HCT116 (cell line): ENCODE measurements at regions not wholly inside any gene's neighbourhood (a gene's known extent, or its start where the extent isn't known, plus 50 kb on each side); places are given as distances from the start of the nearest gene placed in this dataset.

ENCODE experiments used
- EZH2 ChIP-seq: fragments of 200-600 bp; sonication (generic); IDR thresholded peaks from 2 replicates; pipeline ENCODE4 v1.6.1; 2017; ENCODE audit warnings: antibody characterized with exemption, mixed run types
- FOSL1 ChIP-seq: IDR thresholded peaks from 2 replicates; pipeline ENCODE4 v1.6.1; 2012; ENCODE audit warnings: low read depth
- JUND ChIP-seq: IDR thresholded peaks from 2 replicates; pipeline ENCODE4 v1.6.1; 2012
- POLR2A ChIP-seq: IDR thresholded peaks from 2 replicates; pipeline ENCODE4 v1.7.0; 2011; ENCODE audit warnings: borderline replicate concordance; ENCODE audit not compliant: insufficient read depth, insufficient read length; ENCODE audit errors: extremely low read depth
- POLR2AphosphoS5 ChIP-seq: IDR thresholded peaks from 2 replicates; pipeline ENCODE4 v1.6.1; 2011; ENCODE audit warnings: mild to moderate bottlenecking, low read depth, low read length, moderate library complexity
- RAD21 ChIP-seq: IDR thresholded peaks from 2 replicates; pipeline ENCODE4 v1.6.1; 2012; ENCODE audit warnings: low read depth, mild to moderate bottlenecking
- ZNF274 ChIP-seq: fragments of 200-500 bp; sonication (Bioruptor generic); IDR thresholded peaks from 2 replicates; pipeline ENCODE4 v1.6.1; 2014; ENCODE audit warnings: mild to moderate bottlenecking, low read depth, low read length, inconsistent platforms
- TF ChIP-seq, protein P1 (sequence below): IDR thresholded peaks from 2 replicates; pipeline ENCODE4 v1.6.1; 2012; ENCODE audit warnings: low read depth
- TF ChIP-seq, protein P2 (sequence below), 3 experiments: fragments of 200-600 bp in 1 of 3; sonication (generic) in 1 of 3; IDR thresholded peaks in 2 of 3; conservative IDR thresholded peaks in 1 of 3; 2 replicates each; pipeline ENCODE4 v1.5.1; 2012 to 2017; ENCODE audit warnings: low read depth in 2 of 3, low read length in 2 of 3, antibody characterized with exemption in 1 of 3, borderline replicate concordance in 1 of 3, control low read depth in 1 of 3, mild to moderate bottlenecking in 1 of 3, mixed read lengths in 1 of 3, mixed run types in 1 of 3, moderate library complexity in 1 of 3; ENCODE audit not compliant: insufficient read depth in 1 of 3
- TF ChIP-seq, protein P3 (sequence below): IDR thresholded peaks from 2 replicates; pipeline ENCODE4 v1.6.1; 2012

DNA sequence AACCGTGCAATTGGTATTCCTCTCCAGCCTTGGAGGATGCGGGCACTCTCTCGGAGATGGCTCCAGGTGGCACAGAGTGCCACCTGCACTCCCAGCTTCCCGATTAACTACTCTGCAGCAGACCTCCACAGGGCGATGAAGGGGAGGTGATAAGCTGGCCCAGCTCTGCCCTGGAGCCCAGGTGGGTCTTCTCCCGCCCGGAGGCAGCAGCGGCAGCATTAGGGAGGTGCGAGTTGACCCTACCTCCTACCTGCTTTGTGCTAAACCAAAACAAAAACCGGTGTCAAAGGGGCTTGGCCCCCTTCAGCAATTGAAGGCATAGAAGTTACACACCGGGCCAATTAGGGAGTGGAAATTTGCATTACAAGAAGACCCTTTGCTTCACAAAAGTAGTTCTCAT, 137.4 kb upstream of the MAMLD1 start:
- TF ChIP-seq, protein P1, sequence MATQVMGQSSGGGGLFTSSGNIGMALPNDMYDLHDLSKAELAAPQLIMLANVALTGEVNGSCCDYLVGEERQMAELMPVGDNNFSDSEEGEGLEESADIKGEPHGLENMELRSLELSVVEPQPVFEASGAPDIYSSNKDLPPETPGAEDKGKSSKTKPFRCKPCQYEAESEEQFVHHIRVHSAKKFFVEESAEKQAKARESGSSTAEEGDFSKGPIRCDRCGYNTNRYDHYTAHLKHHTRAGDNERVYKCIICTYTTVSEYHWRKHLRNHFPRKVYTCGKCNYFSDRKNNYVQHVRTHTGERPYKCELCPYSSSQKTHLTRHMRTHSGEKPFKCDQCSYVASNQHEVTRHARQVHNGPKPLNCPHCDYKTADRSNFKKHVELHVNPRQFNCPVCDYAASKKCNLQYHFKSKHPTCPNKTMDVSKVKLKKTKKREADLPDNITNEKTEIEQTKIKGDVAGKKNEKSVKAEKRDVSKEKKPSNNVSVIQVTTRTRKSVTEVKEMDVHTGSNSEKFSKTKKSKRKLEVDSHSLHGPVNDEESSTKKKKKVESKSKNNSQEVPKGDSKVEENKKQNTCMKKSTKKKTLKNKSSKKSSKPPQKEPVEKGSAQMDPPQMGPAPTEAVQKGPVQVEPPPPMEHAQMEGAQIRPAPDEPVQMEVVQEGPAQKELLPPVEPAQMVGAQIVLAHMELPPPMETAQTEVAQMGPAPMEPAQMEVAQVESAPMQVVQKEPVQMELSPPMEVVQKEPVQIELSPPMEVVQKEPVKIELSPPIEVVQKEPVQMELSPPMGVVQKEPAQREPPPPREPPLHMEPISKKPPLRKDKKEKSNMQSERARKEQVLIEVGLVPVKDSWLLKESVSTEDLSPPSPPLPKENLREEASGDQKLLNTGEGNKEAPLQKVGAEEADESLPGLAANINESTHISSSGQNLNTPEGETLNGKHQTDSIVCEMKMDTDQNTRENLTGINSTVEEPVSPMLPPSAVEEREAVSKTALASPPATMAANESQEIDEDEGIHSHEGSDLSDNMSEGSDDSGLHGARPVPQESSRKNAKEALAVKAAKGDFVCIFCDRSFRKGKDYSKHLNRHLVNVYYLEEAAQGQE = no peak
- TF ChIP-seq, protein P2, sequence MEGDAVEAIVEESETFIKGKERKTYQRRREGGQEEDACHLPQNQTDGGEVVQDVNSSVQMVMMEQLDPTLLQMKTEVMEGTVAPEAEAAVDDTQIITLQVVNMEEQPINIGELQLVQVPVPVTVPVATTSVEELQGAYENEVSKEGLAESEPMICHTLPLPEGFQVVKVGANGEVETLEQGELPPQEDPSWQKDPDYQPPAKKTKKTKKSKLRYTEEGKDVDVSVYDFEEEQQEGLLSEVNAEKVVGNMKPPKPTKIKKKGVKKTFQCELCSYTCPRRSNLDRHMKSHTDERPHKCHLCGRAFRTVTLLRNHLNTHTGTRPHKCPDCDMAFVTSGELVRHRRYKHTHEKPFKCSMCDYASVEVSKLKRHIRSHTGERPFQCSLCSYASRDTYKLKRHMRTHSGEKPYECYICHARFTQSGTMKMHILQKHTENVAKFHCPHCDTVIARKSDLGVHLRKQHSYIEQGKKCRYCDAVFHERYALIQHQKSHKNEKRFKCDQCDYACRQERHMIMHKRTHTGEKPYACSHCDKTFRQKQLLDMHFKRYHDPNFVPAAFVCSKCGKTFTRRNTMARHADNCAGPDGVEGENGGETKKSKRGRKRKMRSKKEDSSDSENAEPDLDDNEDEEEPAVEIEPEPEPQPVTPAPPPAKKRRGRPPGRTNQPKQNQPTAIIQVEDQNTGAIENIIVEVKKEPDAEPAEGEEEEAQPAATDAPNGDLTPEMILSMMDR (IDR thresholded peaks at IDR 0.05 in 2 of 3, conservative IDR thresholded peaks at IDR 0.05 in 1 of 3; ENCODE audit: borderline replicate concordance in 1 of 3, insufficient read depth in 1 of 3, low read depth in 2 of 3, low read length in 2 of 3) = no peak
- TF ChIP-seq, protein P3, sequence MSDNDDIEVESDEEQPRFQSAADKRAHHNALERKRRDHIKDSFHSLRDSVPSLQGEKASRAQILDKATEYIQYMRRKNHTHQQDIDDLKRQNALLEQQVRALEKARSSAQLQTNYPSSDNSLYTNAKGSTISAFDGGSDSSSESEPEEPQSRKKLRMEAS = no peak
- TF ChIP-seq EZH2 (no peak), JUND (no peak), RAD21 (no peak), POLR2A (no peak), ZNF274 (no peak), POLR2AphosphoS5 (no peak), FOSL1 (no peak)
